Stimulated activated CD8-positive, alpha-beta memory T cell treated with anti-CD3 and anti-CD28 coated beads, Interleukin-15, amount 100 ng/mL, for 1 hour (primary cell): ENCODE measurements at regions not wholly inside any gene's neighbourhood (a gene's known extent, or its start where the extent isn't known, plus 50 kb on each side); places are given as distances from the start of the nearest gene placed in this dataset.
"Not testable (repeated sequence)": the region's sequence is repeated elsewhere in the genome, so short reads cannot be mapped to it uniquely, and the experiment has no call there.

Source experiments
- DNase-seq: peaks from one replicate; pipeline ENCODE4 v3.0.0-alpha.2; 2020; ENCODE audit warnings: low read depth

DNA sequence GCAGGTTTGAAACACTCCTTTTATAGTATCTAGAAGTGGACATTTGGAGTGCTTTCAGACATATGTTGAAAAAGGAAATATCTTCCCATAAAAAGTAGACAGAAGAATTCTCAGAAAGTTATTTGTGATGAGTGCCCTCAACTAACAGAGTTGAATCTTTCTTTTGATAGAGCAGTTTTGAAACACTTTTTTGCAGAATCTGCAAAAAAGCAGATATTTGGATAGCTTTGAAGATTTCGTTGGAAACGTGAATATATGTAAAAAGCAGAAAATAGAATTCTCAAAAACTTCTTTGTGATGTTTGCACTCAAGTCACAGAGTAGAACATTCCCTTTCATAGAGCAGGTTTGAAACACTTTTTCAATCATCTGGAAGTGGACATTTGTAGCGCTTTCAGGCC is 676.4 kb upstream of the ZNF337 start:
- DNase-seq = not testable (repeated sequence)

DNA sequence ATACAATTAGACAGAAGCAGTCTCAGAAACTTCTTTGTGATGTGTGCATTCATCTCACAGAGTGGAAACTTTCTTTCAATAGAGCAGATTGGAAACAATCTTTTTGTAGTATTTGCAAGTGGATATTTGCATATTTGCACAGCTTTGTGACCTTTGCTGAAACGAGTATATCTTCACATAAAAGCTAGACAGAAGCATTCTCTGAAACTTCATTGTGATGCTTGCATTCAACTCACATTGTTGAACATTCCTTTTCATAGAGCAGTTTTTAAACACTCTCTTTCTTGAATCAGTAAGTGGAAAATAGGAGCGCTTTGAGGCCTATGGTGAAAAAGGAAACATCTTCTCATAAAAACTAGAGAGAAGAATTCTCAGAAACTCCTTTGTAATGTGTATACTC is 657.9 kb upstream of the ZNF337 start:
- DNase-seq = no peak

DNA sequence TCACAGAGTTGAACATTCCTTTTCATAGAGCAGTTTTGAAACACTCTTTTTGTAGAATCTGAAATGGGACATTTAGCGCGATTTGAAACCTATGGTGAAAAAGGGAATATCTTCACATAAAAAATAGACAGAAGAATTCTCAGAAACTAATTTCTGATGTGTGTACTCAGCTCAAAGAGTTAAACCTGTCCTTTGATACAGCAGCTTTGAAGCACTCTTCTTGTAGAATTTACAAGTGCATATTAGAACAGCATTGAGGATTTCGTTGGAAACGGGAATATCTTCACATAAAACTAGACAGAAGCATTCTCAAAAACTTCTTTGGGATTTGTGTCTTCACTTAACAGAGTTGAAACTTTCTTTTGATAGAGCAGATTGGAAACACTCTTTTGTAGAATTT is 650.7 kb upstream of the ZNF337 start:
- DNase-seq = no peak

DNA sequence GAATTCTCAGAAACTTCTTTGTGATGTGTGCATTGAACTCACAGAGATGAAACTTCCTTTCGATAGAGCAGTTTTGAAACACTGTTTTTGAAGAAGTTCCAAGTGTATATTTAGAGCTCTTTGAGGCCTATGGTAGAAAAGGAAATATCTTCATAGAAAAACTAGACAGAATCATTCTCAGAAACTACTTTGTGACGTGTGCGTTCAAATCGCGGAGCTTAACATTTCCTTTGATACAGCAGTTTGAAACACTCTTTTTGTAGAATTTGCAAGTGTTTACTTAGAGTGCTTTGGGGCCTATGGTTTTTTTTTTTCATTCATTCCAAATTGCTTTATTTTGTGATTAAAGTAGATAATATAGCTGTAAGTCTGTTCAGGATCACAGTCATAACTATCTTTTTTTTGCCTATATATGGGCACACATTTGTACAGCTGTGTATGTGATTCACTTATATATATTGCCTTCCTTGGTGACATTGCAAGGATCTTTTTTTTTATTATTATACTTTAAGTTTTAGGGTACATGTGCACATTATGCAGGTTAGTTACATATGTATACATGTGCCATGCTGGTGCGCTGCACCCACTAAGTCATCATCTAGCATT is 643.9 kb upstream of the ZNF337 start:
- DNase-seq = not testable (repeated sequence)

DNA sequence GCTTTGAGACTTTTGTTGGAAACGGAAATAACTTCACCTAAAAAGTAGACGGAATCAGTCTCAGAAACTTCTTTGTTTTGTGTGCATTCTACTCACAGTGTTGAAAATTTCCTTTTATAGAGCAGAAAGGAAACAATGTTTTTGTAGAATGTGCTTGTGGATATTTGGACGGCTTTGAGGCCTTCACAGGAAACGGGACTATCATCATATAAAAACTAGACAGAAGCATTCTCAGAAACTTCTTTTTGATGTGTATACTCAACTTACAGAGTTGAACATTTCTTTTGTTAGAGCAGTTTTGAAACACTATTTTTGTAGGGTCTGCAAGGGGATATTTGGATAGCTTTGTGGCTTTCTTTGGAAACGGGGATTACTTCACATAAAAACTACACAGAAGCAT is 627.5 kb upstream of the ZNF337 start:
- no peak for DNase-seq

DNA sequence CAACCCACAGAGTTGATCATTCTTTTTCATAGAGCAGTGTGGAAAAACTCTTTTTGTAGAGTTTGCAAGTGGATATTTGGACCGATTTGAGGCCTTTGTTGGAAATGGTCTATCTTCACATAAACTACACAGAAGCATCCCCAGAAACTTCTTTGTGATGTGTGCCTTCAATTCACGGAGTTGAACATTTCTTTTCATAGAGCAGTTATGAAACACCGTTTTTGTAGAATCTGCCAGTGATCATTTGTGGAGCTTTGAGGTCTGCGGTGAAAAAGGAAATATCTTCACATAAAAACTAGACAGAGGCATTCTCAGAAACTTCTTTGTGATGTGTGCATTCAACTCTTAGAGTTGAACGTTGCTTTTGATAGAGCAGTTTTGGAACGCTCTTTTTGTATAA is 618.4 kb upstream of the ZNF337 start:
- no peak for DNase-seq

DNA sequence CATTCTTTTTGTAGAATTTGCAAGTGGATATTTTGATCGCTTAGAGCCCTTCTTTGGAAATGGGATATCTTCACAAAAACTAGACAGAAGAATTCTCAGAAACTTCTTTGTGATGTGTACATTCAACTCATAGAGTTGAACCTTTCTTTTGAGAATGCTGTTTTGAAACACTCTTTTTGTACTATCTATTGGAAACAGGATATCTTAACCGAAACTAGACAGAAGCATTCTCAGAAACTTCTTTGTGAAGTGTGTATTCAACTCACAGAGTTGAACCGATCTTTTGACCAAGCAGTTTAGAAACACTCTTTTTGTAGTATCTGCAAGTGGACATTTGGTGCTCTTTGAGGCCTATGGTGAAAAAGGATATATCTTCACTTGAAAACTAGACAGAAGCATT is 613.1 kb upstream of the ZNF337 start:
- not testable (repeated sequence) for DNase-seq

DNA sequence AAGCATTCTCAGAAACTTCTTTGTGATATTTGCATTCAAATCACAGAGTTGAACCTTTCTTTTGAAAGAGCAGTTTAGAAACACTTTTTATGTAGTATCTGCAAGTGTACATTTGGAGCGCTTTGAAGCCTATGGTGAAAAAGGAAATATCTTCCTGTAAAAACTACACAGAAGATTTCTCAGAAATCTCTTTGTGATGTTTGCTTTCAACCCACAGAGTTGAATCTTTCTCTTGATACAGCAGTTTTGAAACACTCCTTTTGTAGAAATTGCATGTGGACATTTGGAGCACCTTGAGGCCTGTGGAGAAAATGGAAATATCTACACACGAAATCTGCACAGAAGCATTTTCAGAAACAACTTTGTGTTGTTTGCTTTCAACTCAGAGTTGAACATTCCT is 612.3 kb upstream of the ZNF337 start:
- DNase-seq = no peak

DNA sequence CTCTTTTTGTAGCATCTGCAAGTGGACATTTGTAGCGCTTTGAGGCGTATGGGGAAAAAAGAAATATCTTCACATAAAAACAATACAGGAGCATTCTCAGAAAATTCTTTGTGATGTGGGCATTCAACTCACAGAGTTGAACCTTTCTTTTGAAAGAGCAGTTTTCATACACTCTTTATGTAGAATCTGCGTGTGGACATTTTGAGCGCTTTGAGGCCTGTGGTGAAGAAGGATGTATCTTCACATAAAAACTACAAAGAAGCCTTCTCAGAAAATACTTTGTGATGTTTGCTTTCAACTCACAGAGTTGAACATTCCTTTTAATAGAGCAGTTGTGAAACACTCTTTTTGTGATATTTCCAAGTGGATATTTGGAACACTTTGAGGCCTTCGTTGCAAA is 598.4 kb upstream of the ZNF337 start:
- DNase-seq = no peak

DNA sequence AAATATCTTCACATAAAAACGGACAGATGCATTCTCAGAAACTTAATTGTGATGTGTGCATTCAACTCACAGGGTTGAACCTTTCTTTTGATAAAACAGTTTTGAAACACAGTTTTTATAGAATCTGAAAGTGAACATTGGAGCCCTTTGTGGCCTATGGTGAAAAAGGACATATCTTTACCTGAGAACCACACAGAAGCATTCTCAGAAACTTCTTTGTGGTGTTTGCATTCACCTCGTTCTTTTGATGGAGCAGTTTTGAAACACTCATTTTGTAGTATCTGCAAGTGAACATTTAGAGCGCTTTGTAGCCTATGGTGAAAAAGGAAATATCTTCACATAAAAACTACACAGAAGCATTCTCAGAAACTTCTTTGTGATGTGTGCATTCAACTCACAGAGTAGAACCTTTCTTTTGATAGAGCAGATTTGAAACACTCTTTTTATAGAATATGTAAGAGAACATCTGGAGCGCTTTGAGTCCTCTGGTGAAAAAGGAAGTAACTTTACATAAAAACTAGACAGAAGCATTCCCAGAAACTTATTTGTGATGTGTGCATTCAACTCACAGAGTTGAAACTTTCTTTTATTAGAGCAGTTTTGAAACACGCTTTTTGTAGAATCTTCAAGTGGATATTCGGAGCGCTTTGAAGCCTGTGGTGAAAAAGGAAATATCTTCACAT is 591.9 kb upstream of the ZNF337 start:
- DNase-seq = not testable (repeated sequence)

DNA sequence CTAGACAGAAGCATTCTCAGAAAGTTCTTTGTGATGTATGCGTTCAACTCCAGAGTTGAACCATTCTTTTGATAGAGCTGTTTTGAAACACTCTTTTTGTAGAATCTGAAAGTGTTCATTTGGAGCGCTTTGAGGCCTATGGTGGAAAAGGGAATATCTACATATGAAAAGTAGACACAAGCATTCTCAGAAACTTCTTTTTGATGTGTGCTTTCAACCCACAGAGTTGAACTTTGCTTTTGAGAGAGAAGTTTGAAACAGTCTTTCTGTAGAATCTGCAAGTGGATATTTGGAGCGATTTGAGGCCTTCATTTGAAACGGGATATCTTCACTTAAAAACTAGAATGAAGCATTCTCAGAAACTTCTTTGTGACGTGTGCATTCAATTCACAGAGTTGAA is 582.6 kb upstream of the ZNF337 start:
- no peak for DNase-seq

DNA sequence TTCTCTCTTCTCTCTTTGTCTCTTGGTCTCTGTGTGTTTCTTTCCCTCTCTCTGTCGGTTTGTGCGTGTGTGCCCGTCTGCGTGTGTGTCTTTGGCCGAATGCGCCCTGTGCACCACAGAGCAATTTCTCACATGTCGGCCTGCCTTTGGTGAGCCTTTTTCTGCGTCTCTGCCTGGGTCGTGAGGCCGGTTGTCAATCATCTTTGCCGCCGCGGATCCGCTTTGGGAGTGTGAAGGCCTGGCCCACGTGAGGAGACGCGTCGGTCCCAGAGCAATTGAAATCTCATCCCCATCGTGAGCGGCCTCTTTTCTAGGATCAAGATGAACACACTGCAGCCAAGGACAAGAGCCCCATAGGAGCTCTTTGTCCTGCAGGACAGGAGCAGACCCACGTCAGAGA is 580.7 kb upstream of the ZNF337 start:
- no peak for DNase-seq

DNA sequence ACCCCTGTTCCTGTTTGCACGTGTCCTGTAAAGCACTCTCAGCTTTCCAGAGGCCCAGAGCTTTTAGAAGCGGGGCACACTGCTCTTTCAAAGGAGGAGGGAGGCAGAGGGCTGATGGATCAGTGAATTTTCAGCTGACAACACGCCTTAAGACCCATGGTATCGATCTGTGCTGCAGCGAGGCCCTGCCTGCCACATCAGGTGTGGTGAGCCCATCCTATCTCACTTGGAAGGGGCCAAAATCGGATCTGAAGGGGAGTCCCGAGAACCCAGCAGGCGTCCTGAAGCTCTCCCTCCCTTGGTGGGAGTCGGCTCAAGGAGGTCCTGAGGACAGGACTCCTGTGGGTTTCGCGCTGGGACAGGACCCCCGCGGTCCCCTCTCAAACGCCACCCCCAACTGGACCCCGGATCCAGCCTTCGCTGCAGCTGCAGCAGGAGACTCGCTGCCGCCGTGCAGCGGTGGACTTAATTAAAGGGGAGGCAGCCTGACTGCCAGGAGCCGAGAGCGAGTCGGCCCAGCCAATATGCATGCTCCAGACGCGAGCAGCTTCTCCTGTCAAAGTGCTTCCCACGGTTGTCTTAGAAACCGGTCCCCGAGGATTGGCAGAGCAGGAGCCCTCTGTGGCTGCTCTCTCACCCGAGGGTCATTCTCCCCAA is 580.0 kb upstream of the ZNF337 start:
- no peak for DNase-seq

DNA sequence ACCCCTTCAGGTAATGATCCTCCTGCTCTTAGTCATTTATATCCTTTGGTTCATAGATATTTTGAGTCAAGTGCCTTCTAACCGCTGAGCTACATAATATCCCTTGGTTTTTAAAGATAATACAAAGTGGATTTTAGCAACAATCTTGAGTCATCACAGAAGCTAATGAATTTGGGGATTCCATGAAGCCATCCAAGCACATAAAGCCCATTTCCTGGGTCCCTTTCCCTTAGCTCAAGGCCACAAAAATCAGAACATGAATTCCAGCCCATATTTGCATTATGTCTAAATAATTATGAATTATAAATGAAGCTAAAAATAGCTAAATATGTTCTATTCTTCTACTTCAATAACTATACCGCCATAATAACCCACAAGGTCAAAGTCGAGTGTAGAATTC is 572.1 kb upstream of the ZNF337 start:
- not testable (repeated sequence) for DNase-seq

DNA sequence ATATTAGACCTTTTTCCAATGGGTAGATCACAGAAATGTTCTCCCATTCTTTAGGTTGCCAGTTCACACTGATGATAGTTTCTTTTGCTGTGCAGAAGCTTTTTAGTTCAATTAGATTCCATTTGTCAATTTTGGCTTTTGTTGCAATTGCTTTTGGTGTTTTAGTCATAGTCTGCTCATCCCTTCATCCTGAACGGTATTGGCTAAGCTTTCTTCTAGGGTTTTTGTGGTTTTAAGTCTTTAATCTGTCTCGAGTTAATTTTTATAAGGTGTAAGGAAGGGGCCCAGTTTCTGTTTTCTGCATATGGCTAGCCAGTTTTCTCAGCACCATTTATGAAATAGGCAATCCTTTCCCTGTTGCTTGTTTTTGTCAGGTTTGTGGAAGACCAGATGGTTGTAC is 564.3 kb upstream of the ZNF337 start:
- not testable (repeated sequence) for DNase-seq

DNA sequence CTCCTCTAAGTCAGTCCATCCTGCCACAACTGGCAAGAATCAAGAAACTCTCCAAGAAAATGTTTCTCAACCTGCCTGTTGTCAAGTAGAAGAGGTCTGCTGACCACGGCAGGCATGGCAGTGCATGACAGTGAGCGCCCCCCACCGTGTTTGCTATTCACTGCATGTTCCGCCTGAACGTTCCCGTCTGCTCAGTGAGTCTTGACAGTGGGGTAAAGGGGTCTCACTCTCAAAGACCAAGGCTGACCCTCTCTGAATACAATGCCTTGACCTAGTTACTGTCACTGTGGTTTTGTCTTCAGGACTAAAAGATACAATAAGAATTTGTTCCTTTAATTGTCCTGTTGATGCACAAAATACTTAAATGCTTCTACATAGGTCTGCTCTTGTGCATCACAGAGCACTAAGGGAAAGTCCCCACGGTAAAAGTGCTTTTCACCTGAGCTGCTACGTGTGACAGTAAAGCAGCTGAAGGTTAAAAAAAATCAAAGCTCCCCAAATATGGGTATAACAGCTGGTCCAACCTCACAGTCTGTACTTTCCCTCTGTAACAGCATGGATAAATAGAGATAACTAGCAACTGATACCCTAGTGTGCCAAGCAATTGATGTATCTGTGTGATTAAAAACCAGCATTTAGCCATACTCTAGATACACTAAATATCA is 555.8 kb upstream of the ZNF337 start:
- not testable (repeated sequence) for DNase-seq

DNA sequence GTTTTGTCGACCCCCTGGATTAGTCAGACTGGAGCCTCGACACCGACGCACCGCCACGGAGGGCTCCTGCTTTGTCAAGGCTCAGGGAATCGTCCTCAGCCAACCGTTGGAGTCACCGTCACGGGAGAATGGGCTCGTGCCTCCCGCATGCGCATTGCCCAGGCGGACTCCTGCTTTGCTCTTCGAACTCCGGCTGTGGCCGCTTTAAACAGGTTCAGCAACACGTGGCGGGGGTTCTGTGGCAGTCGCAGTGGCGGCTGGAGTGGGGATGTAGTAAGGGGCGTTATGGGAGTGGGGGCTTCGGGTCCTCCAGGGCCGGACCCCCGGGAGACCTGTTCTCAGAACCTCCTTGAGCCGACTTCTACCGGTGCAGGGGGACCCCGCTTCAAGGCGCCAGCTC is 554.7 kb upstream of the ZNF337 start:
- DNase-seq = not testable (repeated sequence)

DNA sequence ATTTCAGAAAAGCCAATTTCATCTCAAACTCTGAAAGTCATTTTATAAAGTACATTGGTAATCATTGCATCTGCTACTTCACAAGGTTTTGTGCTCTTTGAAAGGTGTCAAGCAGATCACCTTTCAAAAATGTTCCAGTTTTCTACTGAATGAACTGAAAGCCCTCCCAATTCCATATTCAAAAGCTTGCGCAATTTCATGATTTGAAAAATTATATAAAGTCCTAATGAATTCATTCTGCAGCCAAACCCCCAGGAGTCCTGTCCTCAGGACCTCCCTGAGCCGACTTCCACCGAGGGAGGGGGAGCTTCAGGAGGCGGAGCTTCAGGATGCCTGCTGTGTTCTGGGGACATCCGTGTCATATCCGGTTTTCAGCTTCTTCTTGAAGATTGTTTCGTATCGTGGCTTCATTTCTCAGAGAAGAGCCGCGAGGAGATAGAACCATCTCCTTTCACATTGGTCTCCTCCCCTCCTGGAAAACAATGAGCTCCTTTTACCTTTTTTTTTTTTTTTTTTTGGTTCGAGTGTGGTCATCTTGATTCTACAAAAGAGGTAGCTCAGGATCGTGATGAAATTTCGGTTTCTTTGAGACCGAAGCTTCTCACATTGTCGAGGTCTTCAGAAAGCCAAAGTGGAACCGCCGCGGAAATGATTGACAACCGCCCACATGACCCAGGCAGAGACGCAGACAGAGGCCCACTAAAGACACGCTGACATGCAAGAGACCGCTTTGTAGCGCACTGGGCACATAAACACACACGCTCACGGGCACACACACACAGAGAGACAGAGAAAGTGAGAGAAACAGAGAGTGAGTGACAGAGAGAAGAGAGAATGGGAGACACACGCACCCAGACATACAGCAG is 553.8 kb upstream of the ZNF337 start:
- not testable (repeated sequence) for DNase-seq

DNA sequence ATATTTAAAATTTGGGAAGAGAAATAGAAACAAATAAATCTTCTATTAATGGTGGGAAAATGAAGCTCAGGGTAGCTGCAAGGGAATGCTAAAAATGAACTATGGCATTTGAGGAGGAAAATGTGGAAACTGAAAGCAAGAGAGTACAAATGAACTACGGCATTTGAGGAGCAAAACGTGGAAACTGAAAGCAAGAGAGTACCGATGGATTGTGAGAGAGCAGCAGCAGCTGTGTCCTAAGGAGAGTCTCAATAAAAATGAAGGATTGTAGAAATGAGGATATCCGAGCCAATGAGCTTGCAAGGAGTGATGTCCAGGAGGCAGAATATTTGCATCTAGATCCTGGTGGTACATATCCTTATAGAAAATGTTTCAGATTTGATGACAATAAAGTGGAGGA is 547.1 kb upstream of the ZNF337 start:
- DNase-seq = no peak

DNA sequence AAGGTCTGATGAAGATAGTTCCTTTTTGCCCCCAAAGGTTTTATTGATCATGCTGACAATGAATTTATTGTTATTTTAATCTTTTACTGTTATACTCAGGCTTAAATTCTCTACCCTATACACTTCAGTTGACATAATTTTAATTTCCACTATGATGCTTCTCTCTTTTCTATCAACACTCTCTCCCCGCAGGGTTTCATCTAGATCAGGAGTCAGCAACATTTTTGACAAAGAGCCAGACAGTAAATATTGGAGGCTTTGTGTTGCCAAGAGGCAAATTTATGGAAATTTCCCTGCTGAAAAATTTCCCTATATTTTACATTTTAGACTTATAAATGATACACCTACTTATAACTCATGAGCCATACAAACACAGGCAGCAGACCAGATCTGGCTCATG is 524.0 kb upstream of the ZNF337 start:
- not testable (repeated sequence) for DNase-seq

DNA sequence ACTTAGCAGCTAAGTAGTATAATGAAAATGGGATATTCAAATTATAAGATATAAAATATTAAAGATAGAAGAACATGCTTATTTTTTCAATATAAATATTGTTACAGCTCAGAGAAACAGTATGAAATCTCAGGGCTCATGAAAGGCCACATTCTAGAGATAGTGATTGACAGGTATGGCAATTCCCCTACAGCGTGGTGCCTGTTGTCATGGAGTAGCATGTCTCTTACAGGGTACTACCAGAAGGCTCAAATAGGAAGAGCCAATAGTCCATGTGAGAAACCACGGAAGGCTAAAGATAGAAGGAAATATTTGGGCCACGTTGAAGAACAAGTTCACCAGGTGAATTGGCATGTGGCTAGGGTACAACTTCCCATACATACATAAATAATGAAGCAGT is 522.9 kb upstream of the ZNF337 start:
- not testable (repeated sequence) for DNase-seq

DNA sequence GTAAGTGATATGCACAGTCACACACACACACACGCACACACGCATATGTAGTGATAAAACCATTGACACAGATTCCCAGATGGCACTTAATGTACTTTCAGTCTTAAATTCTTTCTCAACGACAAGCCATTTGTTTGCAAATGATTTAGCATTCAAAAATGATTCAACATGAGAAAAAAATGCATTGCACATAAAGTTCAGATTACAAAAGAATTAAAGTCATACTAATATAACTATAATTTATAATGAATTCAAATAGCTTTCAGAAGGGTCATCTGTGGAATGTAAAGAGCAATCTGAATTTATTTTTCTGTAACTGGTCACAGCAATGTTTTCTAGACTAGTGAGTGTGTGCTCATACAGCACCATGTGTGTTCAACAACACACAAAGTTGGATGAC is 521.6 kb upstream of the ZNF337 start:
- DNase-seq = no peak
